GM12878 (cell line): ENCODE measurements at regions not wholly inside any gene's neighbourhood (a gene's known extent, or its start where the extent isn't known, plus 50 kb on each side); places are given as distances from the start of the nearest gene placed in this dataset.

Experiments used
- ATAC-seq: fragments of 200-7000 bp; cut with Tn5 transposase; 3 replicates; pipeline ENCODE4 v1.9.1; 2020; ENCODE audit warnings: mild to moderate bottlenecking, moderate library complexity
- BruUV-seq: library from RNA; stranded (reverse); fragments of 400-500 nt; replicated peaks from 2 replicates; lab custom pipeline; 2021; lab: Mats Ljungman, UMichigan
- CTCF ChIA-PET: fragments of 300-600 bp; sonication (Branson Sonifier 250); formaldehyde crosslinking; extraction: SDS; loops from one replicate; lab custom pipeline; 2021; ENCODE audit warnings: inconsistent platforms; lab: Yijun Ruan, JAX
- POLR2A ChIA-PET: fragments of 350-600 bp; formaldehyde crosslinking; extraction: SDS; loops from one replicate; lab custom pipeline; 2021; ENCODE audit warnings: inconsistent platforms; lab: Charles Lee
- RAD21 ChIA-PET: fragments of 300-600 bp; sonication (Branson Sonifier 250); formaldehyde crosslinking; loops from one replicate; lab custom pipeline; 2023; ENCODE audit warnings: antibody characterized with exemption; ENCODE audit not compliant: unreplicated experiment; lab: Charles Lee
- SMC1A ChIA-PET: fragments of 300-600 bp; sonication (Branson Sonifier 250); formaldehyde crosslinking; loops from one replicate; lab custom pipeline; 2023; ENCODE audit not compliant: unreplicated experiment, uncharacterized antibody; lab: Charles Lee
- DNase-seq: peaks from one replicate; pipeline ENCODE4 v3.0.0-alpha.2; 2011; ENCODE audit warnings: low read depth, low spot score
- FAIRE-seq: peaks from 3 replicates; lab custom pipeline; 2011; peaks lifted over from hg19 to GRCh38; lab: Jason Lieb, UNC
- H2AFZ ChIP-seq: 2 replicates; pipeline ENCODE4 v1.6.0; 2011; ENCODE audit warnings: low read depth, low read length, control low read depth; ENCODE audit not compliant: control insufficient read depth
- H3K27ac ChIP-seq: 2 replicates; pipeline ENCODE4 v1.5.1; 2011; ENCODE audit warnings: control low read depth; ENCODE audit not compliant: control insufficient read depth, insufficient read depth
- H3K27me3 ChIP-seq, 2 experiments: replicated peaks in 1 of 2; 2 replicates each; pipeline versions ENCODE4 v1.6.0 to v1.6.1; 2011; ENCODE audit warnings: low read length in 1 of 2; ENCODE audit not compliant: control insufficient read depth in 2 of 2, insufficient read depth in 2 of 2
- H3K36me3 ChIP-seq, 2 experiments: 2 replicates each; pipeline ENCODE4 v1.5.1; 2011; ENCODE audit warnings: low read length in 1 of 2; ENCODE audit not compliant: control insufficient read depth in 2 of 2, insufficient read depth in 2 of 2
- H3K4me1 ChIP-seq: 2 replicates; pipeline ENCODE4 v1.6.1; 2011; ENCODE audit warnings: mild to moderate bottlenecking, low read length, moderate library complexity, mixed read lengths; ENCODE audit not compliant: control insufficient read depth, insufficient read depth
- H3K4me2 ChIP-seq: 2 replicates; pipeline ENCODE4 v1.6.0; 2011; ENCODE audit warnings: control low read depth; ENCODE audit not compliant: control insufficient read depth, insufficient read depth
- H3K4me3 ChIP-seq: fragments of 200-600 bp; sonication (generic); 2 replicates; pipeline ENCODE4 v1.5.1; 2016
- H3K79me2 ChIP-seq: 2 replicates; pipeline ENCODE4 v1.6.0; 2011; ENCODE audit warnings: low read length; ENCODE audit not compliant: control insufficient read depth, insufficient read depth
- H3K9ac ChIP-seq: 2 replicates; pipeline ENCODE4 v1.8.0; 2011; ENCODE audit warnings: low read length, control low read depth, mixed read lengths; ENCODE audit not compliant: control insufficient read depth, insufficient read depth
- H3K9me3 ChIP-seq: replicated peaks from 3 replicates; pipeline ENCODE4 v1.5.1; 2011; ENCODE audit warnings: mild to moderate bottlenecking, low read length; ENCODE audit not compliant: control insufficient read depth, insufficient read depth
- H4K20me1 ChIP-seq: 2 replicates; pipeline ENCODE4 v1.6.0; 2011; ENCODE audit not compliant: control insufficient read depth, insufficient read depth
- ASH2L ChIP-seq: fragments of 300-600, 200-600 bp; sonication (generic); IDR thresholded peaks from 2 replicates; pipeline ENCODE4 v1.6.1; 2017; ENCODE audit warnings: low read depth, mild to moderate bottlenecking, borderline replicate concordance
- BCL11A ChIP-seq: IDR thresholded peaks from 2 replicates; pipeline ENCODE4 v1.6.1; 2011; ENCODE audit warnings: low read depth, low read length
- CREB1 ChIP-seq: IDR thresholded peaks from 2 replicates; pipeline ENCODE4 v1.6.1; 2012; ENCODE audit warnings: low read depth, mild to moderate bottlenecking, inconsistent platforms
- CREM ChIP-seq: IDR thresholded peaks from 2 replicates; pipeline ENCODE4 v1.6.1; 2014; ENCODE audit warnings: antibody characterized with exemption, low read depth
- FOS ChIP-seq: IDR thresholded peaks from 3 replicates; pipeline ENCODE4 v1.6.1; 2011; ENCODE audit warnings: borderline replicate concordance; ENCODE audit not compliant: insufficient read length; ENCODE audit errors: extremely low read depth
- GATAD2B ChIP-seq: fragments of 450-650 bp; conservative IDR thresholded peaks from 2 replicates; pipeline ENCODE4 v1.6.1; 2017; ENCODE audit warnings: low read depth, mild to moderate bottlenecking, moderate library complexity
- IRF4 ChIP-seq: IDR thresholded peaks from 2 replicates; pipeline ENCODE4 v1.6.1; 2011; ENCODE audit warnings: low read depth, low read length
- NR2C1 ChIP-seq: fragments of 450-650 bp; IDR thresholded peaks from 2 replicates; pipeline ENCODE4 v1.6.1; 2017; ENCODE audit warnings: antibody characterized with exemption, mild to moderate bottlenecking, moderate library complexity
- NR2F1 ChIP-seq: fragments of 450-650 bp; conservative IDR thresholded peaks from 2 replicates; pipeline ENCODE4 v1.6.1; 2017; ENCODE audit warnings: mild to moderate bottlenecking
- POLR2AphosphoS2 ChIP-seq: IDR thresholded peaks from 2 replicates; pipeline ENCODE4 v1.6.1; 2011; ENCODE audit warnings: low read depth, mild to moderate bottlenecking, low read length, improper control_type of control experiment, moderate library complexity
- SIN3A ChIP-seq: IDR thresholded peaks from 2 replicates; pipeline ENCODE4 v1.6.1; 2012; ENCODE audit warnings: low read depth, low read length, improper control_type of control experiment
- SRF ChIP-seq, 2 experiments: IDR thresholded peaks; 2 replicates each; pipeline ENCODE4 v1.6.1; 2011; ENCODE audit warnings: low read depth in 2 of 2, low read length in 2 of 2, mild to moderate bottlenecking in 1 of 2, moderate library complexity in 1 of 2
- TCF12 ChIP-seq: IDR thresholded peaks from 2 replicates; pipeline ENCODE4 v1.6.1; 2011; ENCODE audit warnings: low read depth, mild to moderate bottlenecking, low read length
- YY1 ChIP-seq: IDR thresholded peaks from 2 replicates; pipeline ENCODE4 v1.6.1; 2011; ENCODE audit warnings: low read depth, mild to moderate bottlenecking, low read length
- WGBS: methylation state at CpG from one replicate; pipeline ENCODE4 v1.1.6; 2016; ENCODE audit warnings: low lambda C conversion rate; ENCODE audit not compliant: insufficient replicate concordance, insufficient coverage; ENCODE audit errors: missing lambda C conversion rate; 5-methylcytosine and 5-hydroxymethylcytosine counted together
- in situ Hi-C: fragments of 300-500 bp; cut with MboI; formaldehyde crosslinking; loops from 9 replicates; pipeline ENCODE4 v1.14.3; 2018; ENCODE audit warnings: mixed read lengths
- intact Hi-C: fragments of 100-400 bp; cut with micrococcal nuclease; formaldehyde crosslinking; loops from one replicate; pipeline ENCODE4 v1.14.2; 2022; ENCODE audit not compliant: unreplicated experiment

GRCh38 chr20:8964959-8965562 lies 103.8 kb upstream of the PLCB4 start (continued):
- TF ChIP-seq SRF (IDR thresholded peaks at IDR 0.05; ENCODE audit: low read depth in 2 of 2, low read length in 2 of 2) = no peak
- no peak for TF ChIP-seq IRF4
- TF ChIP-seq GATAD2B = no peak
- no peak for TF ChIP-seq SIN3A
- no peak for TF ChIP-seq ASH2L
- TF ChIP-seq FOS = no peak
- TF ChIP-seq CREM = no peak
- no peak for TF ChIP-seq BCL11A
- TF ChIP-seq YY1 = no peak
- no peak for TF ChIP-seq NR2F1
- TF ChIP-seq NR2C1 = no peak
- TF ChIP-seq, all 136 proteins: peak for 0

DNA sequence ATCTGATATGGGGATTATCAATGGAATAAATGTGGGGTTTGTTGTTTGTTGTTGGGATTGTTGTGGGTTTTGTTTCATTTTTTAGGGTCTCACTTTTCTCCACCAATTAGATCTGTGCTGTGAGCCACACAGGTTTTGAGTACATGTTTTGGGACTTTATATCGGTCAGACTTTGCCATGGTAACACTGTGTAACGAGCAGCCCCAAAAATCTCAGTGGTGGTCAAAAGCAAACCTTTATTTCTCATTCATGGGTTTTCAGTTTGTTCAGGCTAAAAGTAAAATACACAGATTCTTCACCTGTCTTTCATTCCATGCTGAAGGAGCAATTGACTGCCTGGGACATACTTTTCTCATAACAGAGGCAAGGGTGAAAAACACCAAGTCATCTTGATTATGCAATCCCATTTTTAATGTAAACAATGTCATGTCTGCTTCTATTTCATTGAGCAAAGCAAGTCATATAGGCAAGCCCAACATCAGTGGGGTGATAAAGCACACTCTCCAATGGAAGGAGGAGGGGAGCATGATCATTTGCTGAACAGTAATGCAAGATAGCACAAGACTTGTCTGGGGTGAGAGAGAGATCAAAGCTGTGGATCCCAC lies 101.1 kb upstream of the PLCB4 start:
- no peaks in the 10 kb centered on the region for H3K36me3 ChIP-seq
- no peak overlapping the region for H3K4me3 ChIP-seq
- no peak overlapping the region for H2AFZ ChIP-seq
- H3K27me3 ChIP-seq = no peaks in the 10 kb centered on the region; a peak in 1 of 4 replicates
- H3K9me3 ChIP-seq = no peaks in the 10 kb centered on the region
- FAIRE-seq = no peak
- no peak for ATAC-seq
- no TSS peak for BruUV-seq
- no peaks in the 10 kb centered on the region for H4K20me1 ChIP-seq
- TF ChIP-seq TCF12 = no peak
- no peak for TF ChIP-seq POLR2AphosphoS2
- no peak for TF ChIP-seq CREB1
- ChIA-PET POLR2A (no interaction called here), SMC1A (no interaction called here), CTCF (no interaction called here), RAD21 (no interaction called here)
- H3K4me2 ChIP-seq = no peak overlapping the region
- H3K27ac ChIP-seq = no peak overlapping the region
- in situ Hi-C loops (no loop called here), intact Hi-C loops (loop anchor here (10.0 kb wide), 1 partner anchor 47 kb away; no protein-coding TSS in a partner anchor)
- H3K9ac ChIP-seq = no peak overlapping the region
- 0% methylated on average over 2 of the region's 2 CpGs for WGBS
- no peak for DNase-seq
- H3K79me2 ChIP-seq = no peaks in the 10 kb centered on the region
- no peaks in the 10 kb centered on the region for H3K4me1 ChIP-seq
